ENCODE measurements at regions not wholly inside any gene's neighbourhood (a gene's known extent, or its start where the extent isn't known, plus 50 kb on each side); places are given as distances from the start of the nearest gene placed in this dataset.

GRCh38 chr9:120263836-120264235, 316.1 kb downstream of the CDK5RAP2 start:
- WGBS, 3 donors = 69 to 78% (median 72%) methylated on average over 4 of the region's 4 CpGs

GRCh38 chr9:120261419-120261818, 318.5 kb downstream of the CDK5RAP2 start:
- H3K9me3 ChIP-seq (ENCODE audit: control insufficient read depth in 2 of 2, insufficient read depth in 1 of 2, low read depth in 1 of 2, low read length in 1 of 2) = no peaks in the 10 kb centered on the region
- H3K4me1 ChIP-seq (ENCODE audit: control insufficient read depth in 3 of 3, insufficient read depth in 2 of 3, low read depth in 1 of 3, low read length in 2 of 3) = no peaks in the 10 kb centered on the region
- H3K27me3 ChIP-seq (ENCODE audit: control insufficient read depth in 3 of 3, insufficient read depth in 3 of 3, low read length in 3 of 3) = peaks cover 0 to 1% (median 0%) of the 10 kb centered on the region in 3 donors
- no peak for DNase-seq
- no peak overlapping the region for H3K27ac ChIP-seq (ENCODE audit: low read depth in 1 of 3, low read length in 2 of 3)
- no peaks in the 10 kb centered on the region for H3K36me3 ChIP-seq (ENCODE audit: control insufficient read depth in 3 of 3, insufficient read depth in 2 of 3, low read depth in 1 of 3, low read length in 3 of 3)
- H3K4me3 ChIP-seq (ENCODE audit: low read depth in 1 of 3, low read length in 3 of 3) = no peak overlapping the region
- FAIRE-seq = no peak
- 46 to 69% (median 55%) methylated on average over 6 of the region's 6 CpGs for WGBS, 3 donors

More at GRCh38 chr9:120263836-120264235, 316.1 kb downstream of the CDK5RAP2 start:
- Histone ChIP-seq H3K27ac (ENCODE audit: low read depth in 1 of 3, low read length in 2 of 3) (no peak overlapping the region), H3K36me3 (ENCODE audit: control insufficient read depth in 3 of 3, insufficient read depth in 2 of 3, low read depth in 1 of 3, low read length in 3 of 3) (no peaks in the 10 kb centered on the region), H3K9me3 (ENCODE audit: control insufficient read depth in 2 of 2, insufficient read depth in 1 of 2, low read depth in 1 of 2, low read length in 1 of 2) (no peaks in the 10 kb centered on the region), H3K4me1 (ENCODE audit: control insufficient read depth in 3 of 3, insufficient read depth in 2 of 3, low read depth in 1 of 3, low read length in 2 of 3) (no peaks in the 10 kb centered on the region), H3K4me3 (ENCODE audit: low read depth in 1 of 3, low read length in 3 of 3) (no peak overlapping the region), H3K27me3 (ENCODE audit: control insufficient read depth in 3 of 3, insufficient read depth in 3 of 3, low read length in 3 of 3) (peaks cover 0 to 1% (median 0%) of the 10 kb centered on the region in 3 donors)
- DNase-seq = no peak
- no peak for FAIRE-seq

GRCh38 chr9:120259100-120259499, 320.9 kb downstream of the CDK5RAP2 start:
- Histone ChIP-seq H3K27ac (ENCODE audit: low read depth in 1 of 3, low read length in 2 of 3) (no peak overlapping the region), H3K4me3 (ENCODE audit: low read depth in 1 of 3, low read length in 3 of 3) (no peak overlapping the region), H3K4me1 (ENCODE audit: control insufficient read depth in 3 of 3, insufficient read depth in 2 of 3, low read depth in 1 of 3, low read length in 2 of 3) (no peaks in the 10 kb centered on the region), H3K36me3 (ENCODE audit: control insufficient read depth in 3 of 3, insufficient read depth in 2 of 3, low read depth in 1 of 3, low read length in 3 of 3) (no peaks in the 10 kb centered on the region), H3K27me3 (ENCODE audit: control insufficient read depth in 3 of 3, insufficient read depth in 3 of 3, low read length in 3 of 3) (no peaks in the 10 kb centered on the region), H3K9me3 (ENCODE audit: control insufficient read depth in 2 of 2, insufficient read depth in 1 of 2, low read depth in 1 of 2, low read length in 1 of 2) (no peaks in the 10 kb centered on the region)
- 86 to 96% (median 89%) methylated on average over 1 of the region's 1 CpG for WGBS, 3 donors
- FAIRE-seq (no peak), DNase-seq (no peak)

- WGBS, 3 donors = 48 to 64% (median 60%) methylated on average over 3 of the region's 3 CpGs
- no peak for FAIRE-seq
Measured at GRCh38 chr9:120258096-120258495, 321.9 kb downstream of the CDK5RAP2 start.

GRCh38 chr9:120257483-120257882, 322.5 kb downstream of the CDK5RAP2 start:
- FAIRE-seq (no peak), DNase-seq (no peak)
- no peaks in the 10 kb centered on the region for H3K4me1 ChIP-seq (ENCODE audit: control insufficient read depth in 3 of 3, insufficient read depth in 2 of 3, low read depth in 1 of 3, low read length in 2 of 3)
- WGBS, 3 donors = 74 to 78% (median 74%) methylated on average over 6 of the region's 6 CpGs
- no peak overlapping the region for H3K27ac ChIP-seq (ENCODE audit: low read depth in 1 of 3, low read length in 2 of 3)
- no peak overlapping the region for H3K4me3 ChIP-seq (ENCODE audit: low read depth in 1 of 3, low read length in 3 of 3)
- H3K27me3 ChIP-seq (ENCODE audit: control insufficient read depth in 3 of 3, insufficient read depth in 3 of 3, low read length in 3 of 3) = no peaks in the 10 kb centered on the region
- no peaks in the 10 kb centered on the region for H3K9me3 ChIP-seq (ENCODE audit: control insufficient read depth in 2 of 2, insufficient read depth in 1 of 2, low read depth in 1 of 2, low read length in 1 of 2)
- no peaks in the 10 kb centered on the region for H3K36me3 ChIP-seq (ENCODE audit: control insufficient read depth in 3 of 3, insufficient read depth in 2 of 3, low read depth in 1 of 3, low read length in 3 of 3)

More at GRCh38 chr9:120258096-120258495, 321.9 kb downstream of the CDK5RAP2 start:
- Histone ChIP-seq H3K4me3 (ENCODE audit: low read depth in 1 of 3, low read length in 3 of 3) (no peak overlapping the region), H3K27ac (ENCODE audit: low read depth in 1 of 3, low read length in 2 of 3) (no peak overlapping the region), H3K27me3 (ENCODE audit: control insufficient read depth in 3 of 3, insufficient read depth in 3 of 3, low read length in 3 of 3) (no peaks in the 10 kb centered on the region), H3K9me3 (ENCODE audit: control insufficient read depth in 2 of 2, insufficient read depth in 1 of 2, low read depth in 1 of 2, low read length in 1 of 2) (no peaks in the 10 kb centered on the region), H3K4me1 (ENCODE audit: control insufficient read depth in 3 of 3, insufficient read depth in 2 of 3, low read depth in 1 of 3, low read length in 2 of 3) (no peaks in the 10 kb centered on the region), H3K36me3 (ENCODE audit: control insufficient read depth in 3 of 3, insufficient read depth in 2 of 3, low read depth in 1 of 3, low read length in 3 of 3) (no peaks in the 10 kb centered on the region)
- no peak for DNase-seq

GRCh38 chr9:120256146-120256545, 323.8 kb downstream of the CDK5RAP2 start:
- Histone ChIP-seq H3K36me3 (ENCODE audit: control insufficient read depth in 3 of 3, insufficient read depth in 2 of 3, low read depth in 1 of 3, low read length in 3 of 3) (no peaks in the 10 kb centered on the region), H3K9me3 (ENCODE audit: control insufficient read depth in 2 of 2, insufficient read depth in 1 of 2, low read depth in 1 of 2, low read length in 1 of 2) (no peaks in the 10 kb centered on the region), H3K27me3 (ENCODE audit: control insufficient read depth in 3 of 3, insufficient read depth in 3 of 3, low read length in 3 of 3) (no peaks in the 10 kb centered on the region), H3K4me3 (ENCODE audit: low read depth in 1 of 3, low read length in 3 of 3) (no peak overlapping the region), H3K4me1 (ENCODE audit: control insufficient read depth in 3 of 3, insufficient read depth in 2 of 3, low read depth in 1 of 3, low read length in 2 of 3) (no peaks in the 10 kb centered on the region), H3K27ac (ENCODE audit: low read depth in 1 of 3, low read length in 2 of 3) (no peak overlapping the region)
- DNase-seq (no peak), FAIRE-seq (no peak)

GRCh38 chr9:120252248-120252647, 327.7 kb downstream of the CDK5RAP2 start:
- Histone ChIP-seq H3K4me3 (ENCODE audit: low read depth in 1 of 3, low read length in 3 of 3) (no peak overlapping the region), H3K4me1 (ENCODE audit: control insufficient read depth in 3 of 3, insufficient read depth in 2 of 3, low read depth in 1 of 3, low read length in 2 of 3) (no peaks in the 10 kb centered on the region), H3K27ac (ENCODE audit: low read depth in 1 of 3, low read length in 2 of 3) (no peak overlapping the region), H3K27me3 (ENCODE audit: control insufficient read depth in 3 of 3, insufficient read depth in 3 of 3, low read length in 3 of 3) (no peaks in the 10 kb centered on the region), H3K9me3 (ENCODE audit: control insufficient read depth in 2 of 2, insufficient read depth in 1 of 2, low read depth in 1 of 2, low read length in 1 of 2) (no peaks in the 10 kb centered on the region), H3K36me3 (ENCODE audit: control insufficient read depth in 3 of 3, insufficient read depth in 2 of 3, low read depth in 1 of 3, low read length in 3 of 3) (no peaks in the 10 kb centered on the region)
- DNase-seq (no peak), FAIRE-seq (no peak)
- 23 to 25% (median 25%) methylated on average over 2 of the region's 2 CpGs for WGBS, 3 donors

GRCh38 chr9:120242116-120242811, 337.7 kb downstream of the CDK5RAP2 start:
- no peaks in the 10 kb centered on the region for H3K36me3 ChIP-seq (ENCODE audit: control insufficient read depth in 3 of 3, insufficient read depth in 2 of 3, low read depth in 1 of 3, low read length in 3 of 3)
- WGBS, 3 donors = 78 to 87% (median 83%) methylated on average over 21 of the region's 21 CpGs
- H3K4me3 ChIP-seq (ENCODE audit: low read depth in 1 of 3, low read length in 3 of 3) = no peak overlapping the region
- H3K9me3 ChIP-seq (ENCODE audit: control insufficient read depth in 2 of 2, insufficient read depth in 1 of 2, low read depth in 1 of 2, low read length in 1 of 2) = no peaks in the 10 kb centered on the region
- DNase-seq (no peak), FAIRE-seq (no peak)
- no peaks in the 10 kb centered on the region for H3K4me1 ChIP-seq (ENCODE audit: control insufficient read depth in 3 of 3, insufficient read depth in 2 of 3, low read depth in 1 of 3, low read length in 2 of 3)
- no peak overlapping the region for H3K27ac ChIP-seq (ENCODE audit: low read depth in 1 of 3, low read length in 2 of 3)
- H3K27me3 ChIP-seq (ENCODE audit: control insufficient read depth in 3 of 3, insufficient read depth in 3 of 3, low read length in 3 of 3) = no peaks in the 10 kb centered on the region

GRCh38 chr9:120236596-120236995, 343.4 kb downstream of the CDK5RAP2 start:
- FAIRE-seq = no peak
- Histone ChIP-seq H3K27ac (ENCODE audit: low read depth in 1 of 3, low read length in 2 of 3) (no peak overlapping the region), H3K9me3 (ENCODE audit: control insufficient read depth in 2 of 2, insufficient read depth in 1 of 2, low read depth in 1 of 2, low read length in 1 of 2) (no peaks in the 10 kb centered on the region), H3K27me3 (ENCODE audit: control insufficient read depth in 3 of 3, insufficient read depth in 3 of 3, low read length in 3 of 3) (no peaks in the 10 kb centered on the region), H3K4me1 (ENCODE audit: control insufficient read depth in 3 of 3, insufficient read depth in 2 of 3, low read depth in 1 of 3, low read length in 2 of 3) (no peaks in the 10 kb centered on the region), H3K4me3 (ENCODE audit: low read depth in 1 of 3, low read length in 3 of 3) (no peak overlapping the region), H3K36me3 (ENCODE audit: control insufficient read depth in 3 of 3, insufficient read depth in 2 of 3, low read depth in 1 of 3, low read length in 3 of 3) (no peaks in the 10 kb centered on the region)
- no peak for DNase-seq
- 69 to 93% (median 71%) methylated on average over 1 of the region's 1 CpG for WGBS, 3 donors

Measured in small intestine (tissue), 7 donors.